Peyer's patch (tissue), 4 donors: ENCODE measurements at regions not wholly inside any gene's neighbourhood (a gene's known extent, or its start where the extent isn't known, plus 50 kb on each side); places are given as distances from the start of the nearest gene placed in this dataset.

Experiments
- CTCF ChIP-seq, 6 experiments: fragments of 450-650 bp in 4 of 6; fragments of 200-600 bp in 2 of 6; sonication (generic) in 1 of 6; IDR thresholded peaks; one replicate each; pipeline ENCODE4 v1.5.1; 2017 to 2019; ENCODE audit warnings: antibody characterized with exemption in 6 of 6, mild to moderate bottlenecking in 3 of 6, moderate library complexity in 1 of 6
- POLR2A ChIP-seq, 2 donors: fragments of 450-650 bp; IDR thresholded peaks; one replicate each; pipeline ENCODE4 v1.5.1; 2017; ENCODE audit warnings: antibody characterized with exemption in 2 of 2, mild to moderate bottlenecking in 2 of 2, moderate library complexity in 2 of 2

- TF ChIP-seq CTCF (IDR thresholded peaks at IDR 0.05) (no peak), POLR2A (IDR thresholded peaks at IDR 0.05) (no peak)
Observed at GRCh38 chr5:124828731-124829234, 82.3 kb upstream of the ZNF608 start.
